Thyroid gland (tissue), 4 donors: ENCODE measurements at regions not wholly inside any gene's neighbourhood (a gene's known extent, or its start where the extent isn't known, plus 50 kb on each side); places are given as distances from the start of the nearest gene placed in this dataset.

Experiments used
- DNase-seq, 2 donors: peaks; one replicate each; pipeline ENCODE4 v3.0.0-alpha.2; 2019
- H3K27ac ChIP-seq, 3 donors: fragments of 200-600 bp; sonication (generic); 1 replicate in 2 of 3; 2 replicates in 1 of 3; pipeline ENCODE4 v1.5.1; 2016 to 2019; ENCODE audit warnings: mild to moderate bottlenecking in 1 of 3, moderate library complexity in 1 of 3
- H3K27me3 ChIP-seq: fragments of 200-600 bp; sonication (generic); one replicate; pipeline ENCODE4 v1.5.1; 2019
- H3K36me3 ChIP-seq, 2 donors: fragments of 200-600 bp; sonication (generic); one replicate each; pipeline ENCODE4 v1.5.1; 2016 to 2019
- H3K4me1 ChIP-seq, 2 donors: fragments of 200-600 bp; sonication (generic); one replicate each; pipeline ENCODE4 v1.5.1; 2017 to 2019
- H3K4me3 ChIP-seq, 3 donors: fragments of 200-600 bp; sonication (generic); replicated peaks in 1 of 3; 1 replicate in 2 of 3; 2 replicates in 1 of 3; pipeline ENCODE4 v1.5.1; 2016; ENCODE audit warnings: mild to moderate bottlenecking in 1 of 3
- H3K9me3 ChIP-seq: fragments of 200-600 bp; sonication (generic); one replicate; pipeline ENCODE4 v1.5.1; 2017
- CTCF ChIP-seq, 6 experiments: fragments of 200-600 bp in 3 of 6; fragments of 450-650 bp in 3 of 6; sonication (generic) in 3 of 6; IDR thresholded peaks; one replicate each; pipeline ENCODE4 v1.5.1; 2016 to 2019; ENCODE audit warnings: antibody characterized with exemption in 6 of 6, mild to moderate bottlenecking in 2 of 6, inconsistent platforms in 1 of 6, moderate library complexity in 1 of 6
- POLR2A ChIP-seq, 2 donors: fragments of 450-650 bp; IDR thresholded peaks; one replicate each; pipeline ENCODE4 v1.6.1; 2017; ENCODE audit warnings: antibody characterized with exemption in 2 of 2, mild to moderate bottlenecking in 2 of 2, moderate library complexity in 1 of 2
- WGBS, 2 donors: methylation state at CpG; one replicate each; pipeline ENCODE4 v1.1.5; 2017; 5-methylcytosine and 5-hydroxymethylcytosine counted together
- intact Hi-C: fragments of 100-400 bp; cut with DNase I; formaldehyde crosslinking; loops from one replicate; pipeline ENCODE4 v1.15.1; 2023

GRCh38 chr10:31095677-31096560, 64.3 kb upstream of the ZNF438 start:
- no peak for TF ChIP-seq CTCF (IDR thresholded peaks at IDR 0.05)
- TF ChIP-seq POLR2A (IDR thresholded peaks at IDR 0.05): no peak
- intact Hi-C loops: no loop called here
- H3K9me3 ChIP-seq: no peaks in the 10 kb centered on the region
- no peaks in the 10 kb centered on the region for H3K27me3 ChIP-seq
- peaks cover 0 to 1% of the 10 kb centered on the region in 2 donors for H3K4me1 ChIP-seq
- H3K27ac ChIP-seq: no peak overlapping the region
- DNase-seq: no peak
- 64 to 66% methylated on average over 11 of the region's 11 CpGs for WGBS, 2 donors
- no peaks in the 10 kb centered on the region for H3K36me3 ChIP-seq
- H3K4me3 ChIP-seq: no peak overlapping the region

- Histone ChIP-seq H3K4me3 (no peak overlapping the region), H3K9me3 (no peaks in the 10 kb centered on the region), H3K27me3 (no peaks in the 10 kb centered on the region), H3K36me3 (no peaks in the 10 kb centered on the region), H3K27ac (no peak overlapping the region), H3K4me1 (peaks cover 0 to 21% of the 10 kb centered on the region in 2 donors)
- DNase-seq: no peak
- intact Hi-C loops: no loop called here
- 58 to 63% methylated on average over 2 of the region's 2 CpGs for WGBS, 2 donors
- TF ChIP-seq CTCF (IDR thresholded peaks at IDR 0.05): no peak
- TF ChIP-seq POLR2A (IDR thresholded peaks at IDR 0.05): no peak
Measured at GRCh38 chr10:31098046-31098445, 66.4 kb upstream of the ZNF438 start.

GRCh38 chr10:31099094-31099493, 67.4 kb upstream of the ZNF438 start:
- H3K9me3 ChIP-seq: no peaks in the 10 kb centered on the region
- H3K27ac ChIP-seq: no peak overlapping the region
- no peak overlapping the region for H3K4me3 ChIP-seq
- no peak for TF ChIP-seq POLR2A (IDR thresholded peaks at IDR 0.05)
- no peak for TF ChIP-seq CTCF (IDR thresholded peaks at IDR 0.05)
- no peak for DNase-seq
- 94% methylated on average over 10 of the region's 10 CpGs for WGBS, 2 donors
- no peaks in the 10 kb centered on the region for H3K36me3 ChIP-seq
- intact Hi-C loops: no loop called here
- no peaks in the 10 kb centered on the region for H3K27me3 ChIP-seq
- H3K4me1 ChIP-seq: peaks cover 0 to 21% of the 10 kb centered on the region in 2 donors

- no peaks in the 10 kb centered on the region for H3K9me3 ChIP-seq
- DNase-seq: no peak
- no peak overlapping the region for H3K27ac ChIP-seq
- H3K4me3 ChIP-seq: no peak overlapping the region
- no peak for TF ChIP-seq CTCF (IDR thresholded peaks at IDR 0.05)
- TF ChIP-seq POLR2A (IDR thresholded peaks at IDR 0.05): no peak
- peaks cover 0 to 21% of the 10 kb centered on the region in 2 donors for H3K4me1 ChIP-seq
- WGBS, 2 donors: 88 to 89% methylated on average over 10 of the region's 10 CpGs
- H3K27me3 ChIP-seq: no peaks in the 10 kb centered on the region
- intact Hi-C loops: no loop called here
- H3K36me3 ChIP-seq: no peaks in the 10 kb centered on the region
Measured at GRCh38 chr10:31099664-31100063, 68.0 kb upstream of the ZNF438 start.

- TF ChIP-seq POLR2A (IDR thresholded peaks at IDR 0.05): no peak
- no peaks in the 10 kb centered on the region for H3K27me3 ChIP-seq
- WGBS, 2 donors: 89 to 100% methylated on average over 1 of the region's 1 CpG
- H3K4me1 ChIP-seq: peaks cover 0 to 23% of the 10 kb centered on the region in 2 donors
- no peaks in the 10 kb centered on the region for H3K9me3 ChIP-seq
- H3K36me3 ChIP-seq: no peaks in the 10 kb centered on the region
- H3K27ac ChIP-seq: no peak overlapping the region
- no peak overlapping the region for H3K4me3 ChIP-seq
- DNase-seq: no peak
- intact Hi-C loops: no loop called here
Measured at GRCh38 chr10:31100115-31100601, 68.5 kb upstream of the ZNF438 start.
